Vagina (tissue), 2 donors: ENCODE measurements at regions not wholly inside any gene's neighbourhood (a gene's known extent, or its start where the extent isn't known, plus 50 kb on each side); places are given as distances from the start of the nearest gene placed in this dataset.
"Not testable (repeated sequence)": the region's sequence is repeated elsewhere in the genome, so short reads cannot be mapped to it uniquely, and the experiment has no call there.

Experiments
- DNase-seq, 2 donors: peaks; one replicate each; pipeline ENCODE4 v3.0.0-alpha.2; 2017; ENCODE audit errors: extremely low spot score in 2 of 2
- H3K27ac ChIP-seq: fragments of 200-600 bp; sonication (generic); one replicate; pipeline ENCODE4 v1.5.1; 2019
- H3K27me3 ChIP-seq: fragments of 200-600 bp; sonication (generic); one replicate; pipeline ENCODE4 v1.5.1; 2019
- H3K36me3 ChIP-seq, 2 donors: fragments of 200-600 bp; sonication (generic); one replicate each; pipeline ENCODE4 v1.5.1; 2017 to 2019
- H3K4me1 ChIP-seq: fragments of 200-600 bp; sonication (generic); one replicate; pipeline ENCODE4 v1.5.1; 2019
- H3K4me3 ChIP-seq, 2 donors: fragments of 200-600 bp; sonication (generic); 1 replicate in 1 of 2; 2 replicates in 1 of 2; pipeline ENCODE4 v1.5.1; 2016 to 2019
- H3K9me3 ChIP-seq: fragments of 200-600 bp; sonication (generic); one replicate; pipeline ENCODE4 v1.5.1; 2019
- POLR2A ChIP-seq, 2 donors: fragments of 450-650 bp; IDR thresholded peaks; one replicate each; pipeline ENCODE4 v1.6.1; 2017; ENCODE audit warnings: antibody characterized with exemption in 2 of 2, mild to moderate bottlenecking in 2 of 2, moderate library complexity in 2 of 2
- POLR2AphosphoS5 ChIP-seq, 2 donors: sonication (generic); formaldehyde crosslinking; IDR thresholded peaks; one replicate each; pipeline ENCODE4 v1.9.0; 2017; ENCODE audit warnings: antibody characterized with exemption in 2 of 2, mild to moderate bottlenecking in 2 of 2, low read depth in 1 of 2; ENCODE audit not compliant: insufficient read depth in 1 of 2
- intact Hi-C: fragments of 100-400 bp; cut with DNase I; formaldehyde crosslinking; loops from one replicate; pipeline ENCODE4 v1.15.1; 2023
- TF ChIP-seq, protein P1 (sequence below), 3 experiments: fragments of 450-650 bp in 2 of 3; fragments of 200-600 bp in 1 of 3; sonication (generic) in 1 of 3; IDR thresholded peaks; one replicate each; pipeline ENCODE4 v1.5.1; 2017 to 2019; ENCODE audit warnings: antibody characterized with exemption in 3 of 3, mild to moderate bottlenecking in 2 of 3, moderate library complexity in 2 of 3

DNA sequence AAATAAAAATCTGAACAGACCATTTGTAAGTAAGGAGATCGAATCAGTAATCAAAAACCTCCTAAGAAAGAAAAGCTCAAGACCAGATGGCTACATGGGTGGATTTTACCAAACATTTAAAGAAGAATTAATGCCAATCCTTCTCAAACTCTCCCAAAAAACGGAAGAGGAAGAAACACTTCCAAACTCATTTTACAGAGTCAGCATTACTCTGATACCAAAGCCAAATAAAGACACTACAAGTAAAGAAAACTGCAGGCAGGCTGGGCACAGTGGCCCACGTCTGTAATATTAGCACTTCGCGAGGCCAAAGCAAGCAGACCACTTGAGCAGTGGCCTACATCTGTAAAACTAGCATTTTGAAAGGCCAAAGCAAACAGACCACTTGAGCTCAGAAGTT lies 159.8 kb downstream of the DPY19L2 start:
- no peak for DNase-seq
- Histone ChIP-seq H3K27me3 (no peaks in the 10 kb centered on the region), H3K36me3 (no peaks in the 10 kb centered on the region), H3K27ac (no peak overlapping the region), H3K4me3 (no peak overlapping the region), H3K9me3 (no peaks in the 10 kb centered on the region), H3K4me1 (no peaks in the 10 kb centered on the region)
- intact Hi-C loops = no loop called here
- TF ChIP-seq POLR2AphosphoS5 (IDR thresholded peaks at IDR 0.05; ENCODE audit: insufficient read depth in 1 of 2, low read depth in 1 of 2) = no peak
- TF ChIP-seq, protein P1, sequence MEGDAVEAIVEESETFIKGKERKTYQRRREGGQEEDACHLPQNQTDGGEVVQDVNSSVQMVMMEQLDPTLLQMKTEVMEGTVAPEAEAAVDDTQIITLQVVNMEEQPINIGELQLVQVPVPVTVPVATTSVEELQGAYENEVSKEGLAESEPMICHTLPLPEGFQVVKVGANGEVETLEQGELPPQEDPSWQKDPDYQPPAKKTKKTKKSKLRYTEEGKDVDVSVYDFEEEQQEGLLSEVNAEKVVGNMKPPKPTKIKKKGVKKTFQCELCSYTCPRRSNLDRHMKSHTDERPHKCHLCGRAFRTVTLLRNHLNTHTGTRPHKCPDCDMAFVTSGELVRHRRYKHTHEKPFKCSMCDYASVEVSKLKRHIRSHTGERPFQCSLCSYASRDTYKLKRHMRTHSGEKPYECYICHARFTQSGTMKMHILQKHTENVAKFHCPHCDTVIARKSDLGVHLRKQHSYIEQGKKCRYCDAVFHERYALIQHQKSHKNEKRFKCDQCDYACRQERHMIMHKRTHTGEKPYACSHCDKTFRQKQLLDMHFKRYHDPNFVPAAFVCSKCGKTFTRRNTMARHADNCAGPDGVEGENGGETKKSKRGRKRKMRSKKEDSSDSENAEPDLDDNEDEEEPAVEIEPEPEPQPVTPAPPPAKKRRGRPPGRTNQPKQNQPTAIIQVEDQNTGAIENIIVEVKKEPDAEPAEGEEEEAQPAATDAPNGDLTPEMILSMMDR (IDR thresholded peaks at IDR 0.05) = no peak
- TF ChIP-seq POLR2A (IDR thresholded peaks at IDR 0.05) = no peak

DNA sequence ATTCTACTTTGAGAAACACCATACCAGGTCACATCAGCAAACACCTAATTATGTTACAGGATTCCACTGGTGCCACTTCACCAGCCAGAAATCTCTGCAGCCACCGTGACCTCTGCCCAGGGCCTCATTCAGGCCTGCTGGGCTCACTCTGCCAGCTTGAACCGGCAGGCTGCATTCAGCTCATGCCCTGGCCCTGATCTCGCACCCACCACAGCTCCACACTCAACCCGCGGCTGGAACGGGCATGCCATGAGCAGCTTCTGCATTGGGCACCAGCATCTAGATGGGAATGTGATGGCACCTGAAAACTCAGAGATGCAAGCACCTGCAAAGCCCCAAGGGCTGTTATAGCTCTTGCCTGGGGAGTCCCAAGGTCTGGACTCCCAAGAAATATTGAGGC lies 168.7 kb downstream of the DPY19L2 start:
- Histone ChIP-seq H3K27me3 (no peaks in the 10 kb centered on the region), H3K9me3 (no peaks in the 10 kb centered on the region), H3K36me3 (no peaks in the 10 kb centered on the region), H3K4me1 (no peaks in the 10 kb centered on the region), H3K27ac (no peak overlapping the region), H3K4me3 (no peak overlapping the region)
- intact Hi-C loops = no loop called here
- no peak for TF ChIP-seq POLR2A (IDR thresholded peaks at IDR 0.05)
- no peak for DNase-seq

DNA sequence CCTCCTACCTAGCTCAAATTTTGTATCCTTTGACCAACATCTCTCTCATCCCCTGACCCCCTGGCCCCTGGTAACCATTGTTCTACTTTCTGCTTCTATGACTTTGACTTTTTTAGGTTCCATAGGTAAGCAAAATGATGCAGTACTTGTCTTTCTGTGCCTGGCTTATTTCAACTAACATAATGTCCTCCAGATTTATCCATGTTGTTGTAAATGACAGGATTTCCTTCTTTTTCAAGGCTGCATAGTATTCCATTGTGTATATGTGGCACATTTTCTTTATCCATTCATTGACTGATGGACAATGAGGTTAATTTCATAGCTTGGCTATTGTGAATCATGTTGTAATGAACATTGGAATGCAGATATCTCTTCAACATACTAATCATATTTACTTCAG lies 170.1 kb downstream of the DPY19L2 start:
- Histone ChIP-seq H3K27me3 (no peaks in the 10 kb centered on the region), H3K4me3 (no peak overlapping the region), H3K36me3 (no peaks in the 10 kb centered on the region), H3K9me3 (no peaks in the 10 kb centered on the region), H3K27ac (no peak overlapping the region), H3K4me1 (no peaks in the 10 kb centered on the region)
- intact Hi-C loops = no loop called here
- DNase-seq = no peak
- TF ChIP-seq POLR2A (IDR thresholded peaks at IDR 0.05) = no peak
- no peak for TF ChIP-seq POLR2AphosphoS5 (IDR thresholded peaks at IDR 0.05; ENCODE audit: insufficient read depth in 1 of 2, low read depth in 1 of 2)
- TF ChIP-seq, protein P1 (IDR thresholded peaks at IDR 0.05) = no peak

DNA sequence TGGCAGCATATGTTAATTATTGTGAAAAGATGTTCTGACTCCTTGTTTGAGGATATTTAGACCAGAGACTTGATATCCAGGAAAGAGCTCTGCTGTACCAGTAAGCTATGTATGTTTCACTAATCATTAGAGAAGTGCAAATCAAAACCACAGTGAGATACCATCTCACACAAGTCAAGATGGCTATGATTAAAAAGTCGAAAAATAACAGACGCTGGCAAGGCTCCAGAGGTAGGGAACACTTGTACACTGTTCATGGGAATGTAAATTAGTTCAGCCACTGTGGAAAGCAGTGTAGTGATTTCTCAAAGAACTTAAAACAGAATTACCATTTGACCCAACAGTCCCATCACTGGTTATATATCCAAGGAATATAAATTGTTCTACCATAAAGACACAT lies 171.6 kb downstream of the DPY19L2 start:
- Histone ChIP-seq H3K9me3 (no peaks in the 10 kb centered on the region), H3K27me3 (no peaks in the 10 kb centered on the region), H3K4me3 (no peak overlapping the region), H3K4me1 (no peaks in the 10 kb centered on the region), H3K27ac (no peak overlapping the region), H3K36me3 (no peaks in the 10 kb centered on the region)
- DNase-seq = no peak
- TF ChIP-seq POLR2A (IDR thresholded peaks at IDR 0.05) (no peak), POLR2AphosphoS5 (IDR thresholded peaks at IDR 0.05; ENCODE audit: insufficient read depth in 1 of 2, low read depth in 1 of 2) (no peak)
- TF ChIP-seq, protein P1 (IDR thresholded peaks at IDR 0.05) = no peak
- intact Hi-C loops = no loop called here

DNA sequence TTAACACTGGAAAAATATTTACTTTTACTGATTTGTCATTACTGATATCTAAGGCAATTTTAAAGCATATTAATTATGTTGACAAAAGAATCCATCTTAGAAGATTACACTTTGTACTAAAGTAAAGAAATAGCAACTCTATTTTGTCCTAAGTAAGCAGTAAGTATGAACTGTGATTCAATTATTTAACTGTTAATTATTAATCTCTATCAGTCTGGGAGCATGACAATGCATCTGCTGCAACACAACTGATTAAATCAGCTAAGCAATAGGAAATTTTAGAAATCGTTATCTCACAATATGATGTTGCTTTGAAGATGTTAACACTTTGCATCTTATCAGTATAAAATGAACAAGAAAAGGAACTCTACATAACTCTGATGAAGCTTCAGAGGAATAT lies 172.3 kb downstream of the DPY19L2 start:
- Histone ChIP-seq H3K4me1 (no peaks in the 10 kb centered on the region), H3K9me3 (no peaks in the 10 kb centered on the region), H3K27me3 (no peaks in the 10 kb centered on the region), H3K4me3 (no peak overlapping the region), H3K27ac (no peak overlapping the region), H3K36me3 (no peaks in the 10 kb centered on the region)
- TF ChIP-seq POLR2A (IDR thresholded peaks at IDR 0.05) = no peak
- DNase-seq = no peak
- intact Hi-C loops = no loop called here

DNA sequence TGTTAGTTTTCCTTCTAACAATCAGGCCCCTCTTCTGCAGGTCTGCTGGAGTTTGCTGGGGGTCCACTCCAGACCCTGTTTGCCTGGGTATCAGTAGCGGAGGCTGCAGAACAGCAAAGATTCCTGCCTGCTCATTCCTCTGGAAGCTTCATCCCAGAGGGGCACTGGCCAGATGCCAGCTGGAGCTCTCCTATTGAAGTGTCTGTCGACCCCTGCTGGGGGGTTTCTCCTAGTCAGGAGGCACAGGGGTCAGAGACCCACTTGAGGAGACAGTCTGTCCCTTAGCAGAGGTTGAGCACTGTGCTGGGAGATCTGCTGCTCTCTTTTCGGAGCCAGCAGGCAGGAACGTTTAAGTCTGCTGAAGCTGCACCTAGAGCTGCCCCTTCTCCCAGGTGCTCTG lies 174.9 kb downstream of the DPY19L2 start:
- intact Hi-C loops, H3K27me3 ChIP-seq: not testable (repeated sequence)

DNA sequence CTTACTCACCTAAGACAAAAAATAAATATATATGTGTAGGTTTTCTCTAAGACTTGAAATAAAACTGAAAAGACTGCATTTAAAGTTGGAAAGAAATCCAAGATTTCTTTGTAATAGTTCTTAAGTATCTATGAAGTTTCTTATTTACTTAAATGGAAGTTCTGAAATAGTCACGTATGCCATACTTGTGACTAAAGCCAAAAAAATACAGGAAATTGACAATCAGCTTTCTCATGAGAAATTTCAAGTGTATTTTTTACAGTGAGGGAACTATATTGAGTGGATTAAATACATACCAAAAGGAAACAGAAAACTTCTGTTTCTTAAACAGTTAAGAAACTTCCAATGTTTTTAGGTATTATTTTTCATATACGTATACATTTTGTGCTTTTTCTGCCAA lies 188.1 kb downstream of the DPY19L2 start:
- intact Hi-C loops = no loop called here
- H3K9me3 ChIP-seq = no peaks in the 10 kb centered on the region
- H3K27me3 ChIP-seq = no peaks in the 10 kb centered on the region
- no peaks in the 10 kb centered on the region for H3K4me1 ChIP-seq
- H3K36me3 ChIP-seq = no peaks in the 10 kb centered on the region
- H3K4me3 ChIP-seq = no peak overlapping the region
- DNase-seq = no peak
- TF ChIP-seq, protein P1 (IDR thresholded peaks at IDR 0.05) = no peak
- TF ChIP-seq POLR2A (IDR thresholded peaks at IDR 0.05) = no peak
- no peak for TF ChIP-seq POLR2AphosphoS5 (IDR thresholded peaks at IDR 0.05; ENCODE audit: insufficient read depth in 1 of 2, low read depth in 1 of 2)
- no peak overlapping the region for H3K27ac ChIP-seq

More for the DNA sequence above, 174.9 kb downstream of the DPY19L2 start:
- H3K36me3 ChIP-seq, H3K27ac ChIP-seq, H3K4me1 ChIP-seq, H3K9me3 ChIP-seq, H3K4me3 ChIP-seq, DNase-seq: not testable (repeated sequence)
